Sigmoid colon (tissue), 6 donors: ENCODE measurements at regions not wholly inside any gene's neighbourhood (a gene's known extent, or its start where the extent isn't known, plus 50 kb on each side); places are given as distances from the start of the nearest gene placed in this dataset.

Experiments used
- DNase-seq: peaks from one replicate; pipeline ENCODE4 v3.0.0-alpha.2; 2019
- H3K27ac ChIP-seq, 4 donors: fragments of 200-600 bp; sonication (generic); one replicate each; pipeline ENCODE4 v1.5.1; 2016 to 2019; ENCODE audit warnings: mild to moderate bottlenecking in 1 of 4
- H3K27me3 ChIP-seq, 3 donors: fragments of 200-600 bp; sonication (generic); one replicate each; pipeline ENCODE4 v1.5.1; 2019; ENCODE audit warnings: mild to moderate bottlenecking in 1 of 3
- H3K36me3 ChIP-seq, 4 donors: fragments of 200-600 bp; sonication (generic); one replicate each; pipeline ENCODE4 v1.5.1; 2016 to 2019
- H3K4me1 ChIP-seq, 4 donors: fragments of 200-600 bp; sonication (generic); one replicate each; pipeline ENCODE4 v1.5.1; 2017 to 2019
- H3K4me3 ChIP-seq, 4 donors: fragments of 200-600 bp; sonication (generic); one replicate each; pipeline ENCODE4 v1.5.1; 2017 to 2019; ENCODE audit warnings: mild to moderate bottlenecking in 2 of 4, moderate library complexity in 1 of 4
- H3K9me3 ChIP-seq, 4 donors: fragments of 200-600 bp in 3 of 4; sonication (generic) in 3 of 4; one replicate each; pipeline versions ENCODE4 v1.5.1 to v1.6.1; 2013 to 2019
- EP300 ChIP-seq, 4 donors: sonication (generic); formaldehyde crosslinking; IDR thresholded peaks; one replicate each; pipeline ENCODE4 v1.6.1; 2017; ENCODE audit warnings: antibody characterized with exemption in 4 of 4
- POLR2A ChIP-seq, 2 donors: fragments of 450-650 bp; IDR thresholded peaks; one replicate each; pipeline ENCODE4 v1.6.1; 2016; ENCODE audit warnings: antibody characterized with exemption in 2 of 2, mild to moderate bottlenecking in 2 of 2, moderate library complexity in 2 of 2
- POLR2AphosphoS5 ChIP-seq, 4 donors: sonication (generic); formaldehyde crosslinking; IDR thresholded peaks; one replicate each; pipeline ENCODE4 v1.6.1; 2017; ENCODE audit warnings: antibody characterized with exemption in 4 of 4
- WGBS, 2 donors: extraction: QIAGEN DNeasy Blood & Tissue Kit; methylation state at CpG; one replicate each; pipeline ENCODE4 v1.1.7; 2013; 5-methylcytosine and 5-hydroxymethylcytosine counted together
- intact Hi-C: fragments of 100-400 bp; cut with DNase I; formaldehyde crosslinking; loops from one replicate; pipeline ENCODE4 v1.15.1; 2023
- TF ChIP-seq, protein P1 (sequence below), 4 experiments: fragments of 450-650 bp in 3 of 4; fragments of 200-600 bp in 1 of 4; IDR thresholded peaks; one replicate each; pipeline ENCODE4 v1.5.1; 2016 to 2019; ENCODE audit warnings: antibody characterized with exemption in 4 of 4, mild to moderate bottlenecking in 3 of 4, moderate library complexity in 2 of 4
- donor health status: healthy with polysubstance abuse.
- donor health status: healthy.

DNA sequence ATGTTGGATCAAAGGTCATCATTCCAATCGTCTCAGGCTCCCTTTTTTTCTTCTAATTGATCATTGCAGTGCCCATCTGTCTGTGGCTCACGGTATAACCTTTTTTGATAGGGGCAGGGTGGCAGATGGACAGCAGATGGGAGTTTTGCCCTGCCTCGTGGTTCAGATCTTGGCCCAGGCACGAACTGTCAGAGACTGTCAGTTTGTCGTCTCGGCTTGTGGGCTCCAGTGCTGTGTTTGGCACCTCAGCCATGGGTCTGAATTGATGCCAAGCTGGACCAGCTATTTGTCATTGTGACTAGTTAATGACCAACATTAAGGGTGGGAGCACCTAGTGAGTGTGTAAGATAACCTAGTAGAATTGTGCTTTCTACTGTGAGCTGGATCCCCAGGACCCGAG lies 197.6 kb downstream of the PRL start:
- WGBS, 2 donors = 71 to 78% methylated on average over 7 of the region's 7 CpGs
- no peak for DNase-seq
- intact Hi-C loops = no loop called here

GRCh38 chr6:22099923-22100322 lies 196.9 kb downstream of the PRL start:
- Histone ChIP-seq H3K27me3 (no peaks in the 10 kb centered on the region), H3K9me3 (no peaks in the 10 kb centered on the region), H3K4me1 (no peaks in the 10 kb centered on the region), H3K36me3 (no peaks in the 10 kb centered on the region), H3K4me3 (no peak overlapping the region), H3K27ac (no peak overlapping the region)
- intact Hi-C loops = no loop called here
- no peak for DNase-seq
- 76 to 81% methylated on average over 5 of the region's 5 CpGs for WGBS, 2 donors
- no peak for TF ChIP-seq POLR2A (IDR thresholded peaks at IDR 0.05)
- TF ChIP-seq EP300 (IDR thresholded peaks at IDR 0.05) = no peak
- TF ChIP-seq, protein P1, sequence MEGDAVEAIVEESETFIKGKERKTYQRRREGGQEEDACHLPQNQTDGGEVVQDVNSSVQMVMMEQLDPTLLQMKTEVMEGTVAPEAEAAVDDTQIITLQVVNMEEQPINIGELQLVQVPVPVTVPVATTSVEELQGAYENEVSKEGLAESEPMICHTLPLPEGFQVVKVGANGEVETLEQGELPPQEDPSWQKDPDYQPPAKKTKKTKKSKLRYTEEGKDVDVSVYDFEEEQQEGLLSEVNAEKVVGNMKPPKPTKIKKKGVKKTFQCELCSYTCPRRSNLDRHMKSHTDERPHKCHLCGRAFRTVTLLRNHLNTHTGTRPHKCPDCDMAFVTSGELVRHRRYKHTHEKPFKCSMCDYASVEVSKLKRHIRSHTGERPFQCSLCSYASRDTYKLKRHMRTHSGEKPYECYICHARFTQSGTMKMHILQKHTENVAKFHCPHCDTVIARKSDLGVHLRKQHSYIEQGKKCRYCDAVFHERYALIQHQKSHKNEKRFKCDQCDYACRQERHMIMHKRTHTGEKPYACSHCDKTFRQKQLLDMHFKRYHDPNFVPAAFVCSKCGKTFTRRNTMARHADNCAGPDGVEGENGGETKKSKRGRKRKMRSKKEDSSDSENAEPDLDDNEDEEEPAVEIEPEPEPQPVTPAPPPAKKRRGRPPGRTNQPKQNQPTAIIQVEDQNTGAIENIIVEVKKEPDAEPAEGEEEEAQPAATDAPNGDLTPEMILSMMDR (IDR thresholded peaks at IDR 0.05) = no peak
- TF ChIP-seq POLR2AphosphoS5 (IDR thresholded peaks at IDR 0.05) = no peak

More for the DNA sequence above, 197.6 kb downstream of the PRL start:
- Histone ChIP-seq H3K27me3 (no peaks in the 10 kb centered on the region), H3K4me3 (no peak overlapping the region), H3K27ac (no peak overlapping the region), H3K9me3 (no peaks in the 10 kb centered on the region), H3K4me1 (no peaks in the 10 kb centered on the region), H3K36me3 (no peaks in the 10 kb centered on the region)
- TF ChIP-seq POLR2AphosphoS5 (IDR thresholded peaks at IDR 0.05) (no peak), EP300 (IDR thresholded peaks at IDR 0.05) (no peak), POLR2A (IDR thresholded peaks at IDR 0.05) (no peak)
- TF ChIP-seq, protein P1 (IDR thresholded peaks at IDR 0.05) = no peak

- TF ChIP-seq, protein P1 (IDR thresholded peaks at IDR 0.05) = no peak
- no peak for TF ChIP-seq POLR2AphosphoS5 (IDR thresholded peaks at IDR 0.05)
- no peak for TF ChIP-seq EP300 (IDR thresholded peaks at IDR 0.05)
- H3K27me3 ChIP-seq = no peaks in the 10 kb centered on the region
- no peaks in the 10 kb centered on the region for H3K9me3 ChIP-seq
- no peaks in the 10 kb centered on the region for H3K4me1 ChIP-seq
- WGBS, 2 donors = 86 to 95% methylated on average over 3 of the region's 3 CpGs
- no peaks in the 10 kb centered on the region for H3K36me3 ChIP-seq
- intact Hi-C loops = no loop called here
- H3K4me3 ChIP-seq = no peak overlapping the region
- H3K27ac ChIP-seq = no peak overlapping the region
- DNase-seq = no peak
Measured at GRCh38 chr6:22101163-22101562, 195.7 kb downstream of the PRL start.

GRCh38 chr6:22102671-22103070 lies 194.2 kb downstream of the PRL start:
- DNase-seq = no peak
- no peaks in the 10 kb centered on the region for H3K27me3 ChIP-seq
- WGBS, 2 donors = 74 to 88% methylated on average over 3 of the region's 3 CpGs
- intact Hi-C loops = no loop called here
- H3K4me1 ChIP-seq = no peaks in the 10 kb centered on the region
- H3K9me3 ChIP-seq = no peaks in the 10 kb centered on the region
- H3K36me3 ChIP-seq = no peaks in the 10 kb centered on the region
- no peak overlapping the region for H3K4me3 ChIP-seq
- H3K27ac ChIP-seq = no peak overlapping the region
- no peak for TF ChIP-seq POLR2A (IDR thresholded peaks at IDR 0.05)
- TF ChIP-seq, protein P1 (IDR thresholded peaks at IDR 0.05) = no peak
- TF ChIP-seq POLR2AphosphoS5 (IDR thresholded peaks at IDR 0.05) = no peak
- no peak for TF ChIP-seq EP300 (IDR thresholded peaks at IDR 0.05)

DNA sequence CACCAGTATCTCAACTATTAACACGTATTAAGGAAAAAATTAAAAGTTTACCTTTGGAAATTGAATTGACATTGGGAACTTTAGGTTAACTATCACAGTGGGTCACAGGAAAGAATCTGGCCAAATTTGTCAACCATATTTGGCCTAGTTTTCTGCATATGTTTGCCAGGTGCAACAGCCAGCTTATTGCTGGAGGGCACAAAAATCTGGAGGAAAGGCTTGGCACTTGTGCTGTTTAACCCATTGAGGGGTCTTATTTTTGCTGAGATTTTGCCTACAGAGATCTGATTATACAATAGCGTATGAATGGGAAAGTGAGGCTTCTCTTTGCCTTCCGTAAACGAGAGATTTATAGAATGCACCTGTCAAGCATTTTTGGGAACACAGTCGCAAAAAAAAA lies 190.4 kb downstream of the PRL start:
- Histone ChIP-seq H3K9me3 (no peaks in the 10 kb centered on the region), H3K4me3 (no peak overlapping the region), H3K27me3 (no peaks in the 10 kb centered on the region), H3K27ac (no peak overlapping the region), H3K4me1 (no peaks in the 10 kb centered on the region), H3K36me3 (no peaks in the 10 kb centered on the region)
- intact Hi-C loops = no loop called here
- no peak for DNase-seq
- WGBS, 2 donors = 95 to 96% methylated on average over 5 of the region's 5 CpGs
- TF ChIP-seq EP300 (IDR thresholded peaks at IDR 0.05) (no peak), POLR2AphosphoS5 (IDR thresholded peaks at IDR 0.05) (no peak), POLR2A (IDR thresholded peaks at IDR 0.05) (no peak)
- TF ChIP-seq, protein P1 (IDR thresholded peaks at IDR 0.05) = no peak
